ENCODE measurements at regions not wholly inside any gene's neighbourhood (a gene's known extent, or its start where the extent isn't known, plus 50 kb on each side); places are given as distances from the start of the nearest gene placed in this dataset.
"Not testable (repeated sequence)": the region's sequence is repeated elsewhere in the genome, so short reads cannot be mapped to it uniquely, and the experiment has no call there.

- no peak for TF ChIP-seq CTCF (IDR thresholded peaks at IDR 0.05)
- ATAC-seq (ENCODE audit: low FRiP score), result no peak
- DNase-seq (ENCODE audit: low spot score), result no peak
These were observed 1154.6 kb downstream of the JRKL start for GRCh38 chr11:97544431-97544830.

- ATAC-seq (ENCODE audit: low FRiP score) (no peak), DNase-seq (ENCODE audit: low spot score) (no peak)
- no peak for TF ChIP-seq CTCF (IDR thresholded peaks at IDR 0.05)
These were observed 1158.5 kb downstream of the JRKL start for GRCh38 chr11:97548280-97548679.

GRCh38 chr11:97557399-97557798 is 1167.6 kb downstream of the JRKL start:
- ATAC-seq (ENCODE audit: low FRiP score) (no peak), DNase-seq (ENCODE audit: low spot score) (no peak)
- no peak for TF ChIP-seq CTCF (IDR thresholded peaks at IDR 0.05)

GRCh38 chr11:97567801-97568200 is 1178.0 kb downstream of the JRKL start:
- TF ChIP-seq CTCF (IDR thresholded peaks at IDR 0.05), result no peak
- ATAC-seq (ENCODE audit: low FRiP score) (no peak), DNase-seq (ENCODE audit: low spot score) (no peak)

GRCh38 chr11:97570636-97571035 is 1180.8 kb downstream of the JRKL start:
- DNase-seq (ENCODE audit: low spot score) (no peak), ATAC-seq (ENCODE audit: low FRiP score) (no peak)
- TF ChIP-seq CTCF (IDR thresholded peaks at IDR 0.05), result no peak

GRCh38 chr11:97573771-97574170 is 1184.0 kb downstream of the JRKL start:
- not testable (repeated sequence) for ATAC-seq (ENCODE audit: low FRiP score); DNase-seq (ENCODE audit: low spot score)

GRCh38 chr11:97574976-97575665 is 1185.3 kb downstream of the JRKL start:
- ATAC-seq (ENCODE audit: low FRiP score) (no peak), DNase-seq (ENCODE audit: low spot score) (no peak)
- no peak for TF ChIP-seq CTCF (IDR thresholded peaks at IDR 0.05)
